ENCODE measurements at regions not wholly inside any gene's neighbourhood (a gene's known extent, or its start where the extent isn't known, plus 50 kb on each side); places are given as distances from the start of the nearest gene placed in this dataset.

DNA sequence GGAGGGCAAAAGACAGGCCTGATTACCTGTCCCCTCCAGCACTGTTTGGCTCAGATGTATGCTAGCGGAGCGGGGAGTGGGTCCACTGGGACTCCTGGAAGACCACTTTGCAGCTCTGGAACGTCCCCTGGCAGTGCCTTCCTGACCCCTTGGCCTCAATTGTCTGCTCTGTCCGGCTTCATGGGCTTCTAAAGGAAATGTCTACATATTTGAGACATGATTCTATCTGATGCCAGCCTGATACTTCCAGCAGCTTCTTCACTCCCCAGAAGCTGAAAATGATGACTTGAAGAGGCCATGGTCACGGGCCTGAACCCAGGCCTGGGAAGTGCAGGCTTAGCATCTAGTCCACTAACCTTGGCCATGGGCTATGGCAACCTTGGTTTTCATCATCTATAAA is 112.1 kb downstream of the ACAA2 start (continued):
- TF ChIP-seq SIRT6 (IDR thresholded peaks at IDR 0.05; ENCODE audit: low read length) (no peak), CBX5 (IDR thresholded peaks at IDR 0.05; ENCODE audit: low read depth, low read length) (no peak), BRCA1 (IDR thresholded peaks at IDR 0.05; ENCODE audit: low read depth, low read length) (no peak), SP1 (IDR thresholded peaks at IDR 0.05; ENCODE audit: low read depth, low read length) (no peak)

All from H1 (cell line).